ENCODE measurements at regions not wholly inside any gene's neighbourhood (a gene's known extent, or its start where the extent isn't known, plus 50 kb on each side); places are given as distances from the start of the nearest gene placed in this dataset.

GRCh38 chr6:134708079-134708478, 241.8 kb downstream of the ALDH8A1 start:
- no peak for DNase-seq (ENCODE audit: extremely low read depth, low read depth)
- no peak for TF ChIP-seq CTCF (IDR thresholded peaks at IDR 0.05; ENCODE audit: low read depth, low read length)

- TF ChIP-seq CTCF (IDR thresholded peaks at IDR 0.05; ENCODE audit: low read depth, low read length): no peak
- no peak for DNase-seq (ENCODE audit: extremely low read depth, low read depth)
Observed at GRCh38 chr6:134707342-134708031, 242.4 kb downstream of the ALDH8A1 start.

GRCh38 chr6:134706806-134707205, 243.1 kb downstream of the ALDH8A1 start:
- TF ChIP-seq CTCF (IDR thresholded peaks at IDR 0.05; ENCODE audit: low read depth, low read length): no peak
- DNase-seq (ENCODE audit: extremely low read depth, low read depth): no peak

GRCh38 chr6:134706153-134706552, 243.7 kb downstream of the ALDH8A1 start:
- TF ChIP-seq CTCF (IDR thresholded peaks at IDR 0.05; ENCODE audit: low read depth, low read length): no peak
- no peak for DNase-seq (ENCODE audit: extremely low read depth, low read depth)

GRCh38 chr6:134703206-134703605, 246.7 kb downstream of the ALDH8A1 start:
- no peak for DNase-seq (ENCODE audit: extremely low read depth, low read depth)
- TF ChIP-seq CTCF (IDR thresholded peaks at IDR 0.05; ENCODE audit: low read depth, low read length): no peak

GRCh38 chr6:134702279-134702678, 247.6 kb downstream of the ALDH8A1 start:
- TF ChIP-seq CTCF (IDR thresholded peaks at IDR 0.05; ENCODE audit: low read depth, low read length): no peak
- DNase-seq (ENCODE audit: extremely low read depth, low read depth): no peak

- no peak for DNase-seq (ENCODE audit: extremely low read depth, low read depth)
- no peak for TF ChIP-seq CTCF (IDR thresholded peaks at IDR 0.05; ENCODE audit: low read depth, low read length)
Observed at GRCh38 chr6:134701301-134701700, 248.6 kb downstream of the ALDH8A1 start.

All from AG09319 (cell line).